ENCODE measurements at regions not wholly inside any gene's neighbourhood (a gene's known extent, or its start where the extent isn't known, plus 50 kb on each side); places are given as distances from the start of the nearest gene placed in this dataset.

GRCh38 chr1:18535391-18536210, 54.9 kb downstream of the KLHDC7A start:
- Histone ChIP-seq H4K91ac (ENCODE audit: low read length) (no peak overlapping the region), H2BK15ac (ENCODE audit: low read depth, poor library complexity, severe bottlenecking) (no peak overlapping the region), H2BK120ac (ENCODE audit: low read depth, low read length) (no peak overlapping the region), H3K4me2 (ENCODE audit: low read length, poor library complexity, severe bottlenecking) (no peak overlapping the region), H3K4me3 (ENCODE audit: insufficient read depth in 1 of 2, low read depth in 1 of 2, low read length in 2 of 2) (no peak overlapping the region), H2AK5ac (ENCODE audit: low read length, severe bottlenecking) (no peak overlapping the region), H3K79me1 (replicated peaks; ENCODE audit: low read length, poor library complexity, severe bottlenecking) (no peaks in the 10 kb centered on the region), H3K27me3 (ENCODE audit: control insufficient read depth in 1 of 2, insufficient read depth in 1 of 2, low read length in 2 of 2) (peaks cover 14 to 58% of the 10 kb centered on the region in 2 experiments), H4K8ac (ENCODE audit: low read length) (no peak overlapping the region), H3K27ac (ENCODE audit: low read length, poor library complexity, severe bottlenecking) (no peak overlapping the region), H3K4ac (ENCODE audit: low read depth in 1 of 2, low read length in 2 of 2) (no peak overlapping the region), H2BK5ac (ENCODE audit: low read depth, low read length, poor library complexity, severe bottlenecking) (no peak overlapping the region), H3K23ac (ENCODE audit: low read length in 2 of 2) (no peak overlapping the region), H3K9ac (ENCODE audit: low read length) (no peak overlapping the region), H3K18ac (ENCODE audit: low read depth in 1 of 2, low read length in 2 of 2) (no peak overlapping the region), H3K36me3 (ENCODE audit: control insufficient read depth in 1 of 2, insufficient read depth in 2 of 2, low read depth in 1 of 2, low read length in 2 of 2) (no peaks in the 10 kb centered on the region), H3K9me3 (ENCODE audit: control insufficient read depth, low read length) (no peaks in the 10 kb centered on the region), H3K14ac (ENCODE audit: low read length in 2 of 2) (no peak overlapping the region), H3K4me1 (ENCODE audit: control insufficient read depth, insufficient read depth, low read depth, low read length) (no peaks in the 10 kb centered on the region), H2BK12ac (ENCODE audit: low read length in 2 of 2) (no peak overlapping the region), H2AFZ (ENCODE audit: low read depth, low read length) (no peak overlapping the region)
- 83% methylated on average over 13 of the region's 14 CpGs for WGBS
- no peak for DNase-seq

DNA sequence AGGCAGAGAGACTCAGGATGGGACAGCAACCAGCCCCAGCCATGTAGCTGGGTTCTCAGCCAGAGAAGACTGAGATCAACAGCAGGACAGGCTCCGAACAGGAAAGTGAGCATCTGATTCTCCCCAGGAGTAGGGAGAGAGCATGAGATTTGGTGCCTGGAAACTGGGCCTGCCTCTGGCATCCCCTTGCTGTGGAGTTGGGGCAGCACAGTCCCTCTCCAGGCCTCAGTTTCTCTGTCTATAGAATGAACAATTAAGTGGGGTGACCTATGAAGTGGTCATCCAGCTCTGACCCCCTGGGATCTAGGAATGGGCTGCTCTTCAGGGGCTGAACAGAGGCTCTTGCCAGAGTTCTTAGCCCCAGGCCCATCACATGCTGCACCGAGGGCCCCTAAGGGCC, 55.6 kb downstream of the KLHDC7A start:
- H3K27ac ChIP-seq (ENCODE audit: low read length, poor library complexity, severe bottlenecking): no peak overlapping the region
- H3K4me1 ChIP-seq (ENCODE audit: control insufficient read depth, insufficient read depth, low read depth, low read length): no peaks in the 10 kb centered on the region
- H3K4me3 ChIP-seq (ENCODE audit: insufficient read depth in 1 of 2, low read depth in 1 of 2, low read length in 2 of 2): no peak overlapping the region
- H3K9ac ChIP-seq (ENCODE audit: low read length): no peak overlapping the region
- H3K23ac ChIP-seq (ENCODE audit: low read length in 2 of 2): no peak overlapping the region
- WGBS: 77% methylated on average over 2 of the region's 2 CpGs
- H2AFZ ChIP-seq (ENCODE audit: low read depth, low read length): no peak overlapping the region
- H3K4me2 ChIP-seq (ENCODE audit: low read length, poor library complexity, severe bottlenecking): no peak overlapping the region
- no peak overlapping the region for H2BK15ac ChIP-seq (ENCODE audit: low read depth, poor library complexity, severe bottlenecking)
- DNase-seq: no peak
- no peak overlapping the region for H3K18ac ChIP-seq (ENCODE audit: low read depth in 1 of 2, low read length in 2 of 2)
- peaks cover 14 to 63% of the 10 kb centered on the region in 2 experiments for H3K27me3 ChIP-seq (ENCODE audit: control insufficient read depth in 1 of 2, insufficient read depth in 1 of 2, low read length in 2 of 2)
- no peaks in the 10 kb centered on the region for H3K36me3 ChIP-seq (ENCODE audit: control insufficient read depth in 1 of 2, insufficient read depth in 2 of 2, low read depth in 1 of 2, low read length in 2 of 2)
- H2BK120ac ChIP-seq (ENCODE audit: low read depth, low read length): no peak overlapping the region
- H2BK5ac ChIP-seq (ENCODE audit: low read depth, low read length, poor library complexity, severe bottlenecking): no peak overlapping the region
- no peak overlapping the region for H4K8ac ChIP-seq (ENCODE audit: low read length)
- no peaks in the 10 kb centered on the region for H3K79me1 ChIP-seq (replicated peaks; ENCODE audit: low read length, poor library complexity, severe bottlenecking)
- no peak overlapping the region for H3K14ac ChIP-seq (ENCODE audit: low read length in 2 of 2)
- H2AK5ac ChIP-seq (ENCODE audit: low read length, severe bottlenecking): no peak overlapping the region
- no peak overlapping the region for H3K4ac ChIP-seq (ENCODE audit: low read depth in 1 of 2, low read length in 2 of 2)
- H3K9me3 ChIP-seq (ENCODE audit: control insufficient read depth, low read length): no peaks in the 10 kb centered on the region
- H2BK12ac ChIP-seq (ENCODE audit: low read length in 2 of 2): no peak overlapping the region
- H4K91ac ChIP-seq (ENCODE audit: low read length): no peak overlapping the region

- H2BK5ac ChIP-seq (ENCODE audit: low read depth, low read length, poor library complexity, severe bottlenecking): no peak overlapping the region
- H3K27ac ChIP-seq (ENCODE audit: low read length, poor library complexity, severe bottlenecking): no peak overlapping the region
- H2BK12ac ChIP-seq (ENCODE audit: low read length in 2 of 2): no peak overlapping the region
- no peaks in the 10 kb centered on the region for H3K4me1 ChIP-seq (ENCODE audit: control insufficient read depth, insufficient read depth, low read depth, low read length)
- no peaks in the 10 kb centered on the region for H3K36me3 ChIP-seq (ENCODE audit: control insufficient read depth in 1 of 2, insufficient read depth in 2 of 2, low read depth in 1 of 2, low read length in 2 of 2)
- no peak for DNase-seq
- H3K4ac ChIP-seq (ENCODE audit: low read depth in 1 of 2, low read length in 2 of 2): no peak overlapping the region
- H4K91ac ChIP-seq (ENCODE audit: low read length): no peak overlapping the region
- peaks cover 14 to 65% of the 10 kb centered on the region in 2 experiments for H3K27me3 ChIP-seq (ENCODE audit: control insufficient read depth in 1 of 2, insufficient read depth in 1 of 2, low read length in 2 of 2)
- no peak overlapping the region for H3K4me2 ChIP-seq (ENCODE audit: low read length, poor library complexity, severe bottlenecking)
- no peak overlapping the region for H4K8ac ChIP-seq (ENCODE audit: low read length)
- H2BK15ac ChIP-seq (ENCODE audit: low read depth, poor library complexity, severe bottlenecking): no peak overlapping the region
- H2AK5ac ChIP-seq (ENCODE audit: low read length, severe bottlenecking): no peak overlapping the region
- no peak overlapping the region for H3K9ac ChIP-seq (ENCODE audit: low read length)
- H3K14ac ChIP-seq (ENCODE audit: low read length in 2 of 2): no peak overlapping the region
- no peak overlapping the region for H2BK120ac ChIP-seq (ENCODE audit: low read depth, low read length)
- WGBS: 78% methylated on average over 9 of the region's 9 CpGs
- H3K79me1 ChIP-seq (replicated peaks; ENCODE audit: low read length, poor library complexity, severe bottlenecking): no peaks in the 10 kb centered on the region
- H3K4me3 ChIP-seq (ENCODE audit: insufficient read depth in 1 of 2, low read depth in 1 of 2, low read length in 2 of 2): no peak overlapping the region
- H3K23ac ChIP-seq (ENCODE audit: low read length in 2 of 2): no peak overlapping the region
- no peaks in the 10 kb centered on the region for H3K9me3 ChIP-seq (ENCODE audit: control insufficient read depth, low read length)
- no peak overlapping the region for H3K18ac ChIP-seq (ENCODE audit: low read depth in 1 of 2, low read length in 2 of 2)
- no peak overlapping the region for H2AFZ ChIP-seq (ENCODE audit: low read depth, low read length)
These were observed 56.2 kb downstream of the KLHDC7A start for GRCh38 chr1:18536915-18537314.

DNA sequence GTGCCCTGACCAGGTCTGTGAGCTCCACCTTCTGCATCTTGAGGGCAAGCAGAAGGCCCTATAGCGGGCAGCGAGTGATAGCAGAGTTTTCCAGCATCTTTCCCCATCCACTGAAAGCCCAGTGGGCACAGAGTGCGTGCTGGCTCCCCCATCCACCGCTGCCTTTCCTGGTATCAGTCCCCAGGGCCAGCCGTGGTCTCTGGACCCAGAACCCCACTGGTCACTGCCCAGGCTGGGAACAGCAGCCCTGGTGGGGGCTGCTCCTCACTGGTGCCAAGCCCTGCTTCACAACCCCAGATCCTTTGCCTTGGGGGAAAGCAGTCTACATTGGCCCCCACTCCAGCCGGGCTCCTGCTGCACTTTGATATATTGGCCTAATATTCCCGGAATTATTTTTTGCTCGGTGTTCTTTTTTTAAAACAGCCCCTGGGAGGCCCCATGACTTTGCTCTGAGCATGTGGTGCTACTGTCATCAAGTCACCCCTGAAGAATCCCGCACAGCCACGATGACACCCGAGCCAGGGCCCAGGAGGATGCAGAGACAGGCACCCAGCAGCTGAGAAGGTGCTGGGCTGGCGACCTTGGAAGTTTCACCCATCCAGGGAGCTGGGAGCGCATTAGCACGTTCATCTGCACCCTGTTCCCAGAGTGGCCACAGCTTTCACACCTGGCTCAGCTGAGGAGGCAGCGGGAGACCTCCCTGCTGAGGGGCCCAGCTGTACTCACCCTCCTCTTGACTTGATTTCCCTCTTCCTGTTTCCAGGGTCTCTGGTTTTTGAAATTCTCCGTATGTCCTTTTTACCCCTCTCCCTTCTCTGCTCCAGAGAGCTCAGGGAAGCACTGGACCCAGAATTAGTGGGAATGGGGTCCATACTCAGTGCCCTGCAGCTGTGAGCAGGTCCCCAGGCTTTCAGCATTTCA, 56.9 kb downstream of the KLHDC7A start:
- Histone ChIP-seq H2BK15ac (ENCODE audit: low read depth, poor library complexity, severe bottlenecking) (no peak overlapping the region), H3K4ac (ENCODE audit: low read depth in 1 of 2, low read length in 2 of 2) (no peak overlapping the region), H3K14ac (ENCODE audit: low read length in 2 of 2) (no peak overlapping the region), H2BK5ac (ENCODE audit: low read depth, low read length, poor library complexity, severe bottlenecking) (no peak overlapping the region), H2AK5ac (ENCODE audit: low read length, severe bottlenecking) (no peak overlapping the region), H3K18ac (ENCODE audit: low read depth in 1 of 2, low read length in 2 of 2) (no peak overlapping the region), H2AFZ (ENCODE audit: low read depth, low read length) (no peak overlapping the region), H3K23ac (ENCODE audit: low read length in 2 of 2) (no peak overlapping the region), H3K4me3 (ENCODE audit: insufficient read depth in 1 of 2, low read depth in 1 of 2, low read length in 2 of 2) (no peak overlapping the region), H3K4me1 (ENCODE audit: control insufficient read depth, insufficient read depth, low read depth, low read length) (no peaks in the 10 kb centered on the region), H3K79me1 (replicated peaks; ENCODE audit: low read length, poor library complexity, severe bottlenecking) (no peaks in the 10 kb centered on the region), H4K8ac (ENCODE audit: low read length) (no peak overlapping the region), H4K91ac (ENCODE audit: low read length) (no peak overlapping the region), H2BK120ac (ENCODE audit: low read depth, low read length) (no peak overlapping the region), H3K9ac (ENCODE audit: low read length) (no peak overlapping the region), H2BK12ac (ENCODE audit: low read length in 2 of 2) (no peak overlapping the region), H3K9me3 (ENCODE audit: control insufficient read depth, low read length) (no peaks in the 10 kb centered on the region), H3K4me2 (ENCODE audit: low read length, poor library complexity, severe bottlenecking) (no peak overlapping the region), H3K27ac (ENCODE audit: low read length, poor library complexity, severe bottlenecking) (no peak overlapping the region), H3K36me3 (ENCODE audit: control insufficient read depth in 1 of 2, insufficient read depth in 2 of 2, low read depth in 1 of 2, low read length in 2 of 2) (no peaks in the 10 kb centered on the region), H3K27me3 (ENCODE audit: control insufficient read depth in 1 of 2, insufficient read depth in 1 of 2, low read length in 2 of 2) (peaks cover 22 to 63% of the 10 kb centered on the region in 2 experiments)
- no peak for DNase-seq
- WGBS: 70% methylated on average over 16 of the region's 16 CpGs
